HG03571 (cell line): ENCODE measurements at regions not wholly inside any gene's neighbourhood (a gene's known extent, or its start where the extent isn't known, plus 50 kb on each side); places are given as distances from the start of the nearest gene placed in this dataset.
"Not testable (repeated sequence)": the region's sequence is repeated elsewhere in the genome, so short reads cannot be mapped to it uniquely, and the experiment has no call there.

ENCODE experiments used
- ATAC-seq: cut with Tn5 transposase; IDR thresholded peaks from one replicate; pipeline ENCODE4 v1.9.1; 2021; ENCODE audit not compliant: unreplicated experiment

DNA sequence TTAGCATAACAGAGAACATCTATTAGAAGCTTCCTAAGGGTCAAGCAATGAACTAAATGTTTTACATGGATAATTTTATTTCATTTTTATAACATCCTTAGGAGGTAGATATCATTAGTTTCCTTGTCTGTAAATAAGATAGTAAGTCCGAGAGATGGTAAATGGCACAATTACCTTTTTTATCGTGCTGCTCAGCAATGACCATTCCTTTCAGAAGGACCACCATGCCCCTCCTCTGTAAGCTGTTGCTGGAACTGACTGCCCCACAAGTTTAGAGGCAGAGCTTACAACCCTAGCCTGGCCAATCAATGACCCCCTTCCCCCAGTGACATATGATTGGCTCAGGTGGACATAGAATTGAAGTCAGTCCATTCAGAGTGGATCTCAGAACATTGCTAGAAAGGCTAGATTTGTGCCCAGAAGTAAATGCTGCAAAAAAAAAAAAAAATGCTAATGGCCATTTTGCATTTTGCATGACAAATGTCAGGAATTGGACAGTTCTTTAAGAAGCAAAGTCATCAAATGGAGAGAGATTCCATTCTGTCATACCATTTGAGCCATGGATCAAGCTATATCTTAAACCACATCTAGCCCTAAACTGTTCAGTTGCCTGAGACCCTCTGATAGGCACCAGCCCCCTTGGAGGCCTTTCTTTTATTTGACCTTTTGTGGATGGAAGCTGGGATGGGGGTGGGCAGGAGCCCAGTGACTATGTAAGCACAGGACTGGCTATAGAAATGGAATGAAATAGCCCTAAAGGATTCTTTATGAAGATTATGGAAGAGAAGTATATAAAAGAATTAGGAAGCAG lies 668.3 kb downstream of the UQCRFS1 start:
- ATAC-seq, result no peak

GRCh38 chr19:28543244-28543776 lies 669.6 kb downstream of the UQCRFS1 start:
- no peak for ATAC-seq

DNA sequence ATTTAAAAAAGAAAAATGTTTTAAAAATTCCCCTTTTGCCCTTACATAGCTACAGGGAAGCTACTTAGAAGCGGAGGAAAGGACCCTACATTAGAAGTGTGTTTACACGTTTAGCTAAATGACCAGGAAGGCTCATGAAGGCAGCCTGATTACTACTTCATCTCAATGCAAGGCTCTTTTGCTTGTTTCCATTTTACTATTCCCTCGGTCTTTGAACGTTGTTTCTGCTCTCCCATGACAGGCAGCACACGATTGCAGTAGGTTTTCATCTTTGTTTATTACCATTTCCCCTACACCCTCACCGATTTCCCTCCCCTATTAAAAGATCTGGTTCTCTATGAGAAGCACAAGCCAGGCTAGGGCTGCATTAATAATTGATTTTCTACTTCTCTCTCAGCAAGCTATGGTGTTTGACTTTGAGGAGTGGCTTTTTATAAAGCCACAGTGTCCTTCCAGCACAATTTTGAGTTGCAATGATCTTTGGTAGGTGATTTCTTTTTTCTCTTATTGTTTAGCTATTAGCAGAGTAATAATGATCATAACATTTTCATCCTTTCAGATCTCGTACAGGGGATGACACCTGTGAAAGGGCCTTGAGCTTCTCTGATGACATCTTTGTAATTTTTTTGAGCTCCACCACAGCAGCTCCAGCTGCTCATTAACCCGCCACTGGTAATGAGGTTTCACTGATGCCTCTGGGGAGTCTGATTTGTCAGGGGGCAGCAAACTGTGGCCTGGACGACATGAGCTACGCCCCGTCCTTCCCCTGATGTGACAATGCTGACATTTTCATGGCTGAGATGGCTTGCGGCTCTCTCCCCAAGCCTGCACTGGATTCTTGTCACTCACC lies 670.3 kb downstream of the UQCRFS1 start:
- ATAC-seq, result no peak

DNA sequence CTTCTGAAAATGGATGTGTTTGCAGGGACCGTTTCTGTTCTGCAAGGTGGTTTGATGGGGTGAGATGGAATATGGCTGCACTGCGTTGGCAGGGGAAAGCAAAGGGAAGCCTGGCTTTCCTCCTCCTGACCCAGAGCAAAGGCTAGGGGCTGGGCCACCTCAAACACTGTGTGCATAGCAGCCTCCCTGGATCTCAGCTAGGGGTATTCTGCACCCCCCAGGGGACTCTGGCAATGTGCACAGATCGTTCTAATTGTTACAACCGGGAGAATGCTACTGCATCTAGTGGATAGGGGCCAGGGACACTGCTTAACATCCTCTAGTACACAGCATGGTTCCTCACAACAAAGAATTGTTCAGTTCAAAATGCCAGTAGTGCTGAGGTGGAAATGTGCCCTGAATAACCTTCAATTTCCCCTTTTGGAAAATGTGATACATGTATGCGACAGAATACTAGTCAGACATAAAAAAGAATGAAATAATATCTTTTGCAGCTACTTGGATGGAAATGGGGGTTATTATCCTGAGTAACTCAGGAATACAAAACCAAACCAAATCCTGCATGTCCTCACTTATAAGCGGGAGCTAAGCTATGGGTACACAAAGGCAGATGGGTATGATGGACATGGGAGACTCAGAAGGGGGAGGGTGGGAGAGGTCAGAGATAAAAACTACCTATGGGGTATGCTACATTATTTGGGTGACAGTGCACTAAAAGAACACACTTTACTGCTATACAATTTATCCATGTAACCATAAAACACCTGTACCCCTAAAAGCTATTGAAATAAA lies 671.2 kb downstream of the UQCRFS1 start:
- no peak for ATAC-seq

DNA sequence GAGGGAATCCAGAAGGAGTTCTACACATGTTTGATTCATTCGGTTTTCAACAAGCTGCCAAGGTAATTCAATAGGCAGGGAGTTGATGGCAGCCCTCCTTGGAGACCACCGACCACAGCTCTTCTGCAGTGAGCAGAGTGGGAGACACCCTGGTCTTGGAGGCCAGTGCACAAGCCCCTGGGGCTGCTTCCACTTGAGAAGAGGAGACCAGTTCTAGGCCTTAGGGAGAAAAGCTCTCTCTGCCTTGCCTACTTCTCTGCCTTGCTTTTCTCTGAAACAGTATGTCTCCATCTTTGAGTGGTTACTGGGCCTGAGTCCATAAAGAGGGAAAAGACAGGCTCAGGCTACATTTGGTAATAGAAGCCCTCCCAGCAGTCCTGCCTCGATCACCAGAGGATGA lies 671.9 kb downstream of the UQCRFS1 start:
- no peak for ATAC-seq

DNA sequence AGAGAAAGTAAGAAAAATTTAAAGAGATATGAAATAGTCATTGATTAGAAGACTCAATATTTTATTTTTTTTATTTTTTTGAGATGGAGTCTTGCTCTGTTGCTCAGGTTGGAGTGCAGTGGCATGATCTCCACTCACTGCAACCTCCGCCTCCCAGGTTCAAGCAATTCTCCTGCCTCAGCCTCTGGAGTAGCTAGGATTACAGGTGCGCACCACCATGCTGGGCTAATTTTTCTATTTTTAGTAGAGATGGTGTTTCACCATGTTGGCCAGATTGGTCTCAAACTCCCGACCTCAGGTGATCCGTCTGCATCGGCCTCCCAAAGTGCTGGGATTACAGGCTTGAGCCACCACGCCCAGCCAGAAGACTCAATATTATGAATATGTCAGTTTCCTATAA lies 672.6 kb downstream of the UQCRFS1 start:
- not testable (repeated sequence) for ATAC-seq

DNA sequence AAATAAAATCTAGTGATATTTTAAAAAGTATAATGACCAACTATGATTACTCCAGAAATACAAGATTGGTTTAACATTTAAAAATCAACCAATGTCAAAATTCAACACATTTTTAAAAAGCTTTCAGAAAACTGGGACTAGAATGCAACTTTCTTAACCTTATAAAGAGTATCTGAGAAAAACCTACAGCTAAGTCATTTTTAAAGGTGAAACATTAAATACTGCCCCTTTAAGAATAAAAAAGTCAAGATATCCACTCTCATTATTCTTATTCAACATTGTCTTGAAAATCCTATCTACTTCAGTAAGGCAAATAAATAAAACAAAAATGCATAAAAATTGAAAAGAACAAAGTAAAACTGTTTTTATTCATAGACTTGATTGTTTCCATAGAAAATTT lies 673.2 kb downstream of the UQCRFS1 start:
- no peak for ATAC-seq

DNA sequence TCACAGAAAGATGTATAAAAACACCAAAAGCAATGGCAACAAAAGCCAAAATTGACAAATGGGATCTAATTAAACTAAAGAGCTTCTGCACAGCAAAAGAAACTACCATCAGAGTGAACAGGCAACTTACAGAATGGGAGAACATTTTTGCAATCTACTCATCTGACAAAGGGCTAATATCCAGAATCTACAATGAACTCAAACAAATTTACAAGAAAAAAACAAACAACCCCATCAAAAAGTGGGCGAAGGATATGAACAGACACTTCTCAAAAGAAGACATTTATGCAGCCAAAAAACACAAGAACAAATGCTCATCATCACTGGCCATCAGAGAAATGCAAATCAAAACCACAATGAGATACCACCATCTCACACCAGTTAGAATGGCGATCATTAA lies 674.4 kb downstream of the UQCRFS1 start:
- ATAC-seq, result not testable (repeated sequence)

DNA sequence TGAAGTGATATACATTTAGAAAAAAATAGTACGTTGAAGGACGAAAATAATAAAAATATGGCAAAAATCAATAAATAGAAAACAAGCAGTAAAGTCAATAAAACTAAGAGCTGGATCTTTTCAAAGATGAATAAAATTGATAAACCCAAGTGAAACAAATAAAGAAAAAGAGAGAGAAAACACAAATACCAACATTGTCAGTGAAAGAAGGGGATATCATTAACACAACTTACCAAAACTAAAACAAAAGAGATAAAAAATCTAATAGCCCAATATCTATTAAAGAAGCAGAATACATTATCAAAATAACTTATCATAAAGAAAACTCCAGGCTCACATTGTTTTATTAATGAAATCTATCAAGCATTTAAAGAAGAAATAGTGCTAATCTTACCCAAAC lies 675.1 kb downstream of the UQCRFS1 start:
- ATAC-seq, result no peak

- no peak for ATAC-seq
Measured at GRCh38 chr19:28537079-28537478, 675.9 kb downstream of the UQCRFS1 start.

- ATAC-seq, result no peak
Measured at GRCh38 chr19:28535352-28535775, 677.6 kb downstream of the UQCRFS1 start.

DNA sequence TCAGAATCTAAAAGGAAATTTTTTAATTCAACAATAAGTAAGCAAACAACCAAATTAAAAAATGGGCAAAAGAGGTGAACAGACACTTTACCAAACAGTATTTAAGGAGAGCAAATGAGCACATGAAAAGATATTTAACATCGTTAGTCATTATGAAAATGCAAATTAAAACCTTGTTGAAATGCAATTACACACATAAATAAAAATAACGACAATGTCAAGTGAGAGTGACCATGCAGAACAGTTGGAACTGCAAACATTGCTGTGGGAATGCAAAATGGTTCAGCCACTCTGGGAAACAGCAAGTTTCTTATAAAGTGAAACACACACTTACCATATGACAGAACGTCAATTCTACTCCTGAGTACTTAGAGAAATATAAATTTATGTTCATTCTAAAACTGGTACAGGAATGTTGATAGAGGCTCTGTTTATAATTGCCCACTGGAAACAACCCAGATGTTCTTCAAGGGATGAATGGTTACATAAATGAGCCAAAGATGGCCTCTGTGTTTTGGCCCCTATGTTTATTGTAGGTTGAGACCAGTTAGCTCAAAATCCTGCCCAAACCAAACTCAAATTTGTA lies 678.1 kb downstream of the UQCRFS1 start:
- no peak for ATAC-seq

DNA sequence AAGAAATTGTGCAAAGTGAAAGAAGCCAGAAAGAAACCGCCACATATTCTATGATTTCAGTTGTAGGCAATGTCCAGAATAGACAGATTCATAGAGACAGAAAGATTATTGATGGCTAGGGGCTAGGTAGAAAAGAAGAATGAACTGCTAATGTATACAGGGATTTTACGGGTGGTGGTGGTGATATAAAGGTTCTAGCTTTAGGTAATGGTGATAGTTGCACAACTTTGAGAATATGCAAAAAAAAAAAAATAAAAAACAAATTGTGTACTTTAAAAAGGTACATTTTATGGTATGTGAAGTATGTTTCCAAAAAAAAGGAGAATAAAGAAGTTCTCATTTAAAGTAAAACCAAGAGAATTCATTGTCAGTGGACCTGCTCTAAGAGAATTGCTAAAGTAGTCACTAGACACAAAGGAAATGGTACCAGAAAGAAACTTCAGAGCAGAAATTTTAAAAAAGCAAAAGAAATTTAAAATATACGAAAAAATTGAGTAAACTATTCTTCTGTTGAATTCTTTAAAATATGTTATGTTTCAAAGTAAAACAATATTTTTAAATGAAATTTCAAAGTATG lies 680.1 kb downstream of the UQCRFS1 start:
- no peak for ATAC-seq

DNA sequence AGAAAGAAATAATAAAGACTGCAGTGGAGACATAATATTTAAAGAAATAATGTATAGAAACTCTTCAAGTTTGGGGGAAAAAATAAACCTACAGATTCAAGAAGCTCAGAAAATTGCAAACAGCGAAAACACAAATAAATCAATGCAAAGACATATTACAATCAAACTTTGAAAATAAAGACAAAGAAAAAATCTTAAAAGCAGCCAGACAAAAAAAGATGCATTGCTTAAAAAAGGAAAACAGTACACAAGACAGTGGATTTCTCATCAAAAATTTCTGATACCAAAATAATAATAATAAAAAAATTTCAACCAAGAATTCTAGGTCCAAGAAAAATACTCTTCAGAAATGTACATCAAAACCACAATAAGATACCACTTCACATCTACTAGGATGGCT lies 681.0 kb downstream of the UQCRFS1 start:
- no peak for ATAC-seq

DNA sequence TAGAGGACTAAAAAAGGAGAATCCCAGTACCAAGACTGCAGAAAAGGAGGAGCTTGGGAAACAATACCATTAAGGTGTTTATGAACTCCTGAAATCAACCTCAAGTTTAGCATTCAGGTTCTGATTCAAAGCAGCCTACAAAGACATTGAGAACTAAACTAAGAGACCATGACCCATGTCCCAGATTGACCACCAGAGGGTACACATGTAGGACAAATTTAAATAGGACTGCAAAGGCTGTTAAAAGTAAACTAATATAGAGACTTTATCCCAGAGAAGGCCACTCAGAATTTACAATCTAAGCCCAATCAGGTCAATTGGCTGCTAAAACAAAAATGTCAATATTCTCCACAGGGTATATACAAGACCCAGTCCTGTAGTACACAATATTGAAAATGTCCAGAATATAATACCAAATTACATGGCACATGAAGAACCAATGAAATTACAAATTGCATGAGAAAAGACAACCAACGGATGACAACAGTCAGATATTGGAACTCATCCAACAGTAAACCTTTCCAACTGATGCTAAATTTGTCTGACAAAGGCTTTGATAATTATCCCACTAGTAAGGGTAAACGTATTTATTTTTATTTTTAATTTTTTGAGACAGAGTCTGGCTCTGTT lies 682.4 kb downstream of the UQCRFS1 start:
- no peak for ATAC-seq

DNA sequence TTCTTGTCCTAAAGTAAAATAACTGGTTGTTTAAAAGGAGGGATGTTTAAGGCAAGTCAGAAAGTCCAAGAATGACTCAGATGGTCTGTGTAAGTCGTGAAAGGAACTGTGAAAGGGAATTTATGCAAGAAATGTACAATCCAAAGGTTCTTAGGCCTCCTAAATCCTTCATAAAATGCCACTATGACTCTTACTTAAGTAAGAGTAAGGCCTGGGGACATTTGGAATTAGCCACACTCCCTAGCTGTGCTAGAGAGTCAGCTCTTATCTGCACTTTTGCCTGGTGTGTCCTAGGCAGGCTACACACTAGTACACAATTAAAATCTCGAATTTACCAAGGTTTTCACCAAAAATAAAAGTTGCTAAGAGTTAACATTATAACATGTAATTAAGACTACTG lies 686.9 kb downstream of the UQCRFS1 start:
- ATAC-seq, result no peak

DNA sequence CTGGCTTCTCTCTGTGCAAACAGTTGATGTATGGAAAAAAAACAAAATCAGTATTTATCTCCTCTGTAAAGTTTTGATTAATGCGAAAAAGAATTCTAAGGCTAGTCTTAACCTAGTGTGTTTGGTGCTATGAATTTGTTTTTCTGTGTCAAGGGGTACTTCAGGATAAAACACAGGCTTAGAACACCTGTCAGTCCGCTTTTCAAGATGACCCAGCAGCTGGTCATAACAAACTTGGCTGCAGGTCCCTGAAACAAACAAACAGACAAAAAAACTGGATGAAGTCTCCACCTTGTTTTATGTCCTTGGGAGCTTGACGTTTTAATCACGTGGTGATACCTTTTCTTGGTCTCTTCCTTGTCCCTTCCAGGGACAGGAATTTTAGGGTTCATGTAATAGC lies 689.3 kb downstream of the UQCRFS1 start:
- no peak for ATAC-seq

DNA sequence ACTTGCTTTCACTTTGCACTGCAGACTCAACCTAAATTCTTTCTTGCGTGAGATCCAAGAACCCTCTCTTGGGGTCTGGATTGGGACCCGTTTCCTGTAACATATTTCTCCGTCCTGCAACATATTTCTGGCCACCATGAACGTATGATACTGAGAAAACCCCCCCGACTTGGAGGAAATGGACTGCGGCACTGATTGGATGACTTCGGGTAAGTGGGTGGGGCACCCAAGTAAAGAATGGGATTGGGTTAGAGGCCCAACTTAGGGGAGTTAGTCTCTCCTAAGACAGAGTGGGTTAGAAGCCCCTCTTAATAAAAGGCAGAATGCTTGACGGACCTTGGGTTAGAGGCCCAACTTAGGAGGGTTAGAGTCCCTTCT lies 690.4 kb downstream of the UQCRFS1 start:
- ATAC-seq, result no peak

GRCh38 chr19:28521614-28522544 lies 691.1 kb downstream of the UQCRFS1 start:
- no peak for ATAC-seq
